Esophagus squamous epithelium (tissue), 5 donors: ENCODE measurements at regions not wholly inside any gene's neighbourhood (a gene's known extent, or its start where the extent isn't known, plus 50 kb on each side); places are given as distances from the start of the nearest gene placed in this dataset.

Experiments used
- DNase-seq: peaks from one replicate; lab custom pipeline; 2025; lab: John Stamatoyannopoulos, UW
- H3K27ac ChIP-seq, 4 donors: fragments of 200-600 bp; sonication (generic); one replicate each; pipeline ENCODE4 v1.5.1; 2016 to 2019; ENCODE audit warnings: mild to moderate bottlenecking in 1 of 4
- H3K27me3 ChIP-seq, 4 donors: fragments of 200-600 bp; sonication (generic); 1 replicate in 3 of 4; 2 replicates in 1 of 4; pipeline versions ENCODE4 v1.5.1 to v1.6.0; 2017 to 2021; ENCODE audit warnings: antibody characterized with exemption in 1 of 4
- H3K36me3 ChIP-seq, 3 donors: fragments of 200-600 bp; sonication (generic); one replicate each; pipeline ENCODE4 v1.5.1; 2016 to 2019
- H3K4me1 ChIP-seq, 3 donors: fragments of 200-600 bp; sonication (generic); one replicate each; pipeline ENCODE4 v1.5.1; 2017 to 2019
- H3K4me3 ChIP-seq, 4 donors: fragments of 200-600 bp; sonication (generic); 1 replicate in 3 of 4; 2 replicates in 1 of 4; pipeline ENCODE4 v1.5.1; 2016 to 2019; ENCODE audit warnings: mild to moderate bottlenecking in 2 of 4, moderate library complexity in 1 of 4
- H3K9me3 ChIP-seq, 3 donors: fragments of 200-600 bp; sonication (generic); one replicate each; pipeline ENCODE4 v1.5.1; 2016 to 2019
- CTCF ChIP-seq, 6 experiments: fragments of 450-650 bp in 4 of 6; fragments of 200-600 bp in 2 of 6; sonication (generic) in 2 of 6; IDR thresholded peaks; one replicate each; pipeline ENCODE4 v1.5.1; 2016 to 2019; ENCODE audit warnings: antibody characterized with exemption in 6 of 6, mild to moderate bottlenecking in 4 of 6, moderate library complexity in 4 of 6
- POLR2A ChIP-seq, 4 donors: fragments of 450-650 bp; IDR thresholded peaks; one replicate each; pipeline ENCODE4 v1.6.1; 2017; ENCODE audit warnings: antibody characterized with exemption in 4 of 4, mild to moderate bottlenecking in 4 of 4, moderate library complexity in 3 of 4
- WGBS, 2 donors: methylation state at CpG; one replicate each; pipeline ENCODE4 v1.1.5; 2018; 5-methylcytosine and 5-hydroxymethylcytosine counted together
- intact Hi-C: fragments of 100-400 bp; cut with DNase I; formaldehyde crosslinking; loops from one replicate; pipeline ENCODE4 v1.15.0; 2022
- donor health status: DM: yes; HTN: yes; CAD: no.

DNA sequence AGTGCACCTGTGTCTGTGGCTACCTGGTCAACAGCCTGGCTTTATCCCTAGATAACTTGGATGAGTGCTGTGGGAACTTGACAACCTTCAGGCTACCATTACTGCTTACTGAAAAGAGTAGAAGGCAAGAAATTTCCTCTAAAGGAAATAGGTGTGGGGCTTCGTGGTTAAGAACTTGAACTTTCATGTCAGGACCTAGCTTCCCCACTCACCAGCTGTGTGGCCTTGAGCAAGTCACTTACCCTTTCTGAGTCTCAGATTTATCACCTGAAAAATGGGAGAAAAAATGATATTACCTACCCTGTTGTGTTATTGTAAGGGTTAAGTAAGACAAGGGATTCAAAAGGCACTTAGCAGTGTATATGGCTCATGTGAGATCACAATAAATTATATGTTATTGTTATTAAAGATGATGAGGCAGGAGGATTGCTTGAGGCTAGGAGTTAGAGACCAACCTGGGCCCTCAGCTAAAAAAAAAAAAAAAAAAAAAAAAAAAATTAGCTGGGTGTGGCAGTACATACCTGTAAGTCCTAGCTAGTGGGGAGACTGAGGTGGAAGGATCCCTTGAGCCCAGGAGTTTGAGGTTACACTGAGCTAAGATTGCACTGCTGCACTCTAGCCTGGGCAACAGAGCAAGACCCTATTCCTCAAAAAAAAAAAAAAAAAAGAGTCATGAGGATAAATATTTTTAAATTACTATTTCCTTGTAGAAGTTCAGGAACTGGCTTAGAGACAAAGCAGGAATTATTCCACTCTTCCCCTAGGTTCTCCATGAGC lies 97.0 kb upstream of the SPRY4 start:
- H3K4me3 ChIP-seq: no peak overlapping the region
- TF ChIP-seq CTCF (IDR thresholded peaks at IDR 0.05): no peak
- TF ChIP-seq POLR2A (IDR thresholded peaks at IDR 0.05): no peak
- no peak overlapping the region for H3K27ac ChIP-seq
- H3K27me3 ChIP-seq: no peaks in the 10 kb centered on the region
- no peaks in the 10 kb centered on the region for H3K36me3 ChIP-seq
- no peak for DNase-seq
- peaks cover 0 to 18% (median 0%) of the 10 kb centered on the region in 3 donors for H3K4me1 ChIP-seq
- no peaks in the 10 kb centered on the region for H3K9me3 ChIP-seq
- intact Hi-C loops: no loop called here
- WGBS, 2 donors: 57% methylated on average over 1 of the region's 1 CpG

DNA sequence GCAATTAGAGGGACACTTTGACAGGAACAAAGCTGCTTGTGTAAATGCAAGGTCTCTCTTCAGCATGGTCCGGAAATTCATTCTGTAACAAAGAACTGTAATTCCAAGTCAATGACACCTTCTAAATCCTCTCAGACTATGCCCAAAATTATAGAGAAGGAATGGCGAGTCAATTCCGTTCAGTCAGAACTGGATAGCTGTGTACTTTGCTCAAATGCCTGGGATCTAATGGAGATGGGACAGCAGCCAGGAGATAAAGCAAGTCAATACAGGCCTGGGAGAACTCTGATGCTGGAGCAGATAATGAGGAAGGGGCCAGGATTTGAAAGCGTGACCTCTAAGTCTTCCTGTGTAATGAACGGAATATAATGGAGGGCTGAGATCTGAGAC lies 96.4 kb upstream of the SPRY4 start:
- no peaks in the 10 kb centered on the region for H3K9me3 ChIP-seq
- H3K36me3 ChIP-seq: no peaks in the 10 kb centered on the region
- WGBS, 2 donors: 54 to 58% methylated on average over 5 of the region's 5 CpGs
- intact Hi-C loops: no loop called here
- H3K27me3 ChIP-seq: no peaks in the 10 kb centered on the region
- no peak for TF ChIP-seq CTCF (IDR thresholded peaks at IDR 0.05)
- TF ChIP-seq POLR2A (IDR thresholded peaks at IDR 0.05): no peak
- no peak for DNase-seq
- H3K27ac ChIP-seq: no peak overlapping the region
- H3K4me3 ChIP-seq: no peak overlapping the region
- H3K4me1 ChIP-seq: peaks cover 0 to 12% (median 0%) of the 10 kb centered on the region in 3 donors

DNA sequence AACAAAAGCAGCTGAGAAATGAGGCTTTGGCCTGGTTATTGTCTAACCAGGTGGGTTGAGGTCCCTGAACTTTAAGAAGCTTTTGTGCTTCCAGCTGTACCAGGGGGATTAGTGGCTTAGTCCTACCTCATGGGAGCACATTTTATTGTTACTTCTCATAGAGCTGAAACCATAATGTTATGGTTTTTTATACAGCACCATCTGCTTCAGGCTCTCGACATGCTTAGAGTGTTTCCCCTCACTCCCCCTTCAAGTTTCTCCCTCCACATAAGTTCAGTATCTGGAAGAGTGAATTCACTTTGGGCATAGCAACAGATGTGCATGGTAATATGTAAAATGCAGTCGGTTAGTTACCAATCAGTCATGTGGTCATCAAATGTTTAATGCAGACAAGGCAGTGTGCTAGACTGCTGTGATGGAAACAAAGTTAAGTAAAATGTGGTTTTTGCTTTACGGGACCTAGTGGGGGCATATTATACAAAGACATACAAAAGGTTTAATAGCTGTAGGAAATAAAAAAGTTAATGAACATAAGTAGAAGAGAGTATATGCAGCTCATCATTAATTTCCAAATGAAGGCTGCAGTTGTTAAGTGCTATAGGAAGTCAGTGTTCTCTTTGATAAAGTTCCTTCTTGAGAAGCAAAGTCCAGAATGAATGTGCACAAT lies 95.9 kb upstream of the SPRY4 start:
- Histone ChIP-seq H3K36me3 (no peaks in the 10 kb centered on the region), H3K9me3 (no peaks in the 10 kb centered on the region), H3K27ac (no peak overlapping the region), H3K4me3 (no peak overlapping the region), H3K4me1 (peaks cover 0 to 7% (median 0%) of the 10 kb centered on the region in 3 donors), H3K27me3 (no peaks in the 10 kb centered on the region)
- intact Hi-C loops: no loop called here
- TF ChIP-seq CTCF (IDR thresholded peaks at IDR 0.05): no peak
- TF ChIP-seq POLR2A (IDR thresholded peaks at IDR 0.05): no peak
- no peak for DNase-seq
- WGBS, 2 donors: 71 to 87% methylated on average over 3 of the region's 3 CpGs

GRCh38 chr5:142412581-142412980 lies 87.8 kb upstream of the SPRY4 start:
- Histone ChIP-seq H3K9me3 (no peaks in the 10 kb centered on the region), H3K36me3 (no peaks in the 10 kb centered on the region), H3K4me3 (no peak overlapping the region), H3K27me3 (no peaks in the 10 kb centered on the region), H3K4me1 (no peaks in the 10 kb centered on the region), H3K27ac (no peak overlapping the region)
- intact Hi-C loops: no loop called here
- 69 to 90% methylated on average over 2 to 4 of the region's 5 CpGs for whole genome bisulfite sequencing, 2 donors
- DNase-seq: no peak
- TF ChIP-seq CTCF (IDR thresholded peaks at IDR 0.05): no peak
- TF ChIP-seq POLR2A (IDR thresholded peaks at IDR 0.05): no peak

GRCh38 chr5:142411656-142412425 lies 87.0 kb upstream of the SPRY4 start:
- no peak for TF ChIP-seq POLR2A (IDR thresholded peaks at IDR 0.05)
- TF ChIP-seq CTCF (IDR thresholded peaks at IDR 0.05): no peak
- no peak overlapping the region for H3K4me3 ChIP-seq
- H3K9me3 ChIP-seq: no peaks in the 10 kb centered on the region
- H3K27ac ChIP-seq: no peak overlapping the region
- no peaks in the 10 kb centered on the region for H3K4me1 ChIP-seq
- intact Hi-C loops: no loop called here
- no peaks in the 10 kb centered on the region for H3K27me3 ChIP-seq
- no peak for DNase-seq
- WGBS, 2 donors: 78 to 91% methylated on average over 3 to 4 of the region's 4 CpGs
- no peaks in the 10 kb centered on the region for H3K36me3 ChIP-seq
